ENCODE measurements at regions not wholly inside any gene's neighbourhood (a gene's known extent, or its start where the extent isn't known, plus 50 kb on each side); places are given as distances from the start of the nearest gene placed in this dataset.

GRCh38 chr7:41147606-41148485 is 555.0 kb downstream of the INHBA start:
- DNase-seq, result peak; percentile 21 to 50
- no peaks in the 10 kb centered on the region for H3K27me3 ChIP-seq
- TF ChIP-seq CTCF (IDR thresholded peaks at IDR 0.05) (no peak), POLR2A (IDR thresholded peaks at IDR 0.05) (no peak)
- no peak overlapping the region for H3K4me3 ChIP-seq
- no peaks in the 10 kb centered on the region for H3K9me3 ChIP-seq
- no peaks in the 10 kb centered on the region for H3K36me3 ChIP-seq
- H3K27ac ChIP-seq, result peak overlapping the region; percentile 64 to 76
- intact Hi-C loops (cut with DNase I; ENCODE audit: low total_unique reads), result no loop called here
- peaks cover 0 to 6% of the 10 kb centered on the region in 2 donors for H3K4me1 ChIP-seq

DNA sequence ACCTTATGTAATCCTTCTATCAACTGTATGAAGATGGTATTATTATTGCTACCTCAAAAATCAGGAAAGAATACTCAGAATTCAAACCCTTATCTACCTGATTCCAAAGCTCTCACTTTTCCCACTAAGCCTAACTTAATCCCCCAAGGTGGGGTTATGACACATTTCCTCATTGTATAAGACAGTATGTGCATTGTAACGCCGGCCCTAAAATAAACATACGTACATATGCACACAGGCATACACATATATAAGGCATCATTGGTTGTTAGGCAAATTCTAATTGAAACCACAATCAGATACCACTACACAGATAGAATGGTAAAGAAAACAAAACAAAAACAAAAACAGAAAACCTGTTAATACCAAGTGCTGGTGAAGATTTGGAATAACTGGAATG is 556.5 kb downstream of the INHBA start:
- intact Hi-C loops (cut with DNase I; ENCODE audit: low total_unique reads), result no loop called here
- Histone ChIP-seq H3K9me3 (no peaks in the 10 kb centered on the region), H3K27me3 (no peaks in the 10 kb centered on the region), H3K36me3 (no peaks in the 10 kb centered on the region), H3K4me1 (peaks cover 0 to 6% of the 10 kb centered on the region in 2 donors), H3K27ac (peak overlapping the region in 1 of 2 donors; percentile 76), H3K4me3 (no peak overlapping the region)
- DNase-seq, result no peak
- TF ChIP-seq CTCF (IDR thresholded peaks at IDR 0.05) (no peak), POLR2A (IDR thresholded peaks at IDR 0.05) (no peak)

- Histone ChIP-seq H3K9me3 (no peaks in the 10 kb centered on the region), H3K27ac (no peak overlapping the region), H3K36me3 (no peaks in the 10 kb centered on the region), H3K4me1 (peaks cover 0 to 6% of the 10 kb centered on the region in 2 donors), H3K4me3 (no peak overlapping the region), H3K27me3 (no peaks in the 10 kb centered on the region)
- DNase-seq, result no peak
- TF ChIP-seq CTCF (IDR thresholded peaks at IDR 0.05), result no peak
- intact Hi-C loops (cut with DNase I; ENCODE audit: low total_unique reads), result no loop called here
Observed at GRCh38 chr7:41145656-41146055, 557.2 kb downstream of the INHBA start.

DNA sequence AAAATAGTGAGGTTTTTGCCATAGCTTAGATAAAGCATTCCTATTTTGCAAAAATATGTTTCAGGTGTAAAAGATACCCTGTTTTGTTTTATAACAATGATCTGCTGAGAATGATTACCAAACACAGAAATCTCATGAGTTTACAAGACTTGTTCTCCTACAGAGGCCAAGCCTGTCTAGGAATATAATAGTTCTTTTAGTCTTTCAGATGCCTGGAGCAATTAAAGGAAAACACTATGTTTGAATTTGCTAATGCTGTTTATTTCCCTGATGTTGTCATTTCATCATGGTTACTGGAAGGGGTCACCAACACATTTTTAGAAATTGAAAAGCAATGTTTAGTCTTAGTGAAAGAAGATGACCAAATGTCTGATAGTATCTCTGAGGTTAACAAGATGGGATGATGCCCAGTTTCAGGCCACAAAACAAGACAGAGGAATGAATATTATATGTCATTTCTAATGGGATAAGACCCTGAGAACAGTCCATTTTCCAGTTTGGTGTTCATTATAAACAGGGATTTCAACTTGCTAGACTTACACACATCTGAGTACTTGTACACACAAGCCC is 559.9 kb downstream of the INHBA start:
- intact Hi-C loops (cut with DNase I; ENCODE audit: low total_unique reads), result no loop called here
- Histone ChIP-seq H3K27ac (no peak overlapping the region), H3K27me3 (no peaks in the 10 kb centered on the region), H3K4me3 (no peak overlapping the region), H3K9me3 (no peaks in the 10 kb centered on the region), H3K4me1 (peaks cover 0 to 6% of the 10 kb centered on the region in 2 donors), H3K36me3 (no peaks in the 10 kb centered on the region)
- DNase-seq, result no peak
- no peak for TF ChIP-seq CTCF (IDR thresholded peaks at IDR 0.05)
- TF ChIP-seq POLR2A (IDR thresholded peaks at IDR 0.05), result no peak

DNA sequence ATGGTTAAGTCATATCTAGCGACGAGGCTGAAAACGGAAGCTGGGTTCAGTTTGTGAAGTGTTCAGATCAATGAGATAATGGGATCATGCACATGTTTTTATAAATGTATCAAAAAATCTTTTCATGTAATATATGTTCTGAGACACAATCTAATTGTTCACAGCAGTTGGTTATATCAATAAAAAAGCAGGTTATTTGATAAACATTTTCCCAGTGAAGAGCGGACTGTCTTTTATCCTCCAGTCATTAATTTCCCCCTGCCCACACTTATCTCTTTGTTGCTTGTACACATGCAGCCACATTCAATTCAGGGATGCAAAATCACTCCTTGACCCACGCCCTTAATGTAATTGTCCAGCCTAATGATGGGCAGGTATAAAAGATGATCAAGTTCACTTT is 563.1 kb downstream of the INHBA start:
- Histone ChIP-seq H3K4me1 (no peaks in the 10 kb centered on the region), H3K9me3 (no peaks in the 10 kb centered on the region), H3K4me3 (no peak overlapping the region), H3K36me3 (no peaks in the 10 kb centered on the region), H3K27me3 (no peaks in the 10 kb centered on the region), H3K27ac (no peak overlapping the region)
- DNase-seq, result no peak
- intact Hi-C loops (cut with DNase I; ENCODE audit: low total_unique reads), result no loop called here
- no peak for TF ChIP-seq POLR2A (IDR thresholded peaks at IDR 0.05)
- TF ChIP-seq CTCF (IDR thresholded peaks at IDR 0.05), result no peak
